ENCODE measurements at regions not wholly inside any gene's neighbourhood (a gene's known extent, or its start where the extent isn't known, plus 50 kb on each side); places are given as distances from the start of the nearest gene placed in this dataset.

DNA sequence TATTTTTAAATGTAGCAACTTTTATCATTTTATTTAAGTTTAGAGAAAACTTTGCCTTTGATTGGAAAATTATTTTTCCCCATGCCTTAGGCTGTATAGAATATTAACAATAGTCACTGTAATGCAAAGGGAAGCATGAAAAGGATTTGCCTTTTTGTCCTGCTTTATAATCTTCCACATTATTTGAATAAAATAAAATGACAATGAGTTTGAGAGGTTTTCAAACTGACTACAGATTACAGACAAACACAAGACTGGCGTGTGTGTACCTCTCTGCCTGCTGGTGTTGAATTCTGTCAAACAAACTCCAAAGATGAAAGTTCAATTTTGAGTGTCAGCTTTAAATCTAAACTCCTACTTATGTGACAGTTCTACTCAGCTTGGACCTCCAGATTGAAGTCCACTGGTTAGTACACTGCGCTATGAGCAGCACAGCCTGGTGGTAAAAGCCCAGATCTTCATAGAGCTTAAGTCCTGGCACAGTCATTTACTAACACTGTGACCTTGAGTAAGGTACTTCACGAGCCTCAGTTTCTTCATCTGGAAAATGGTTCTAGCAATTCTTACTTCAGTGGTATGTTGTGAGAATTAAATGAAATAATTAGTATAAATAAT lies 98.3 kb upstream of the CPNE8 start (continued):
- TF ChIP-seq ZNF23 (tag by site-specific recombination; IDR thresholded peaks at IDR 0.05; ENCODE audit: borderline replicate concordance), result no peak
- TF ChIP-seq MYNN (tag by site-specific recombination; IDR thresholded peaks at IDR 0.05; ENCODE audit: borderline replicate concordance), result no peak

DNA sequence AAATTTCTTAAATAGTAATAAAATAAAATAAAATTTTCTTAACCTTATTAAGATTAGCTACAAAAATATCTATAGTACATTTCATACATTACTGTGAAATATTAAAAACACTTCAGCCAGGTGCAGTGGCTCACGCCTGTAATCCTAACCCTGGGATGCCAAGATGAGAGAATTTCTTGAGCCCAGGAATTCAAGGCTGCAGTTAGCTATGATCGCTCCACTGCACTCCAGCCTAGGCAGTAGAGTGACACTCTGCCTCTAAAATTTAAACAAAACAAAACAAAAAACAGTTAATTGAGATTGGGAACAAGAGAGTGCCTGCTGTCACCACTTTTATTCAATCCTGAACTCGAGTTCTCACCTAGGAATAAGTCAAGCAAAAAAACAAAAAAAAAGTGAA lies 95.0 kb upstream of the CPNE8 start:
- H3K27ac ChIP-seq (ENCODE audit: extremely low read depth, low read depth, low read length), result no peak overlapping the region
- H3K36me3 ChIP-seq (ENCODE audit: control insufficient read depth in 2 of 2, insufficient read depth in 1 of 2, low read length in 2 of 2), result no peaks in the 10 kb centered on the region
- ChIA-PET POLR2A (no interaction called here), CTCF (no interaction called here)
- no peaks in the 10 kb centered on the region for H3K4me1 ChIP-seq (ENCODE audit: control insufficient read depth, insufficient read depth, low read length)
- TF ChIP-seq, protein P1, sequence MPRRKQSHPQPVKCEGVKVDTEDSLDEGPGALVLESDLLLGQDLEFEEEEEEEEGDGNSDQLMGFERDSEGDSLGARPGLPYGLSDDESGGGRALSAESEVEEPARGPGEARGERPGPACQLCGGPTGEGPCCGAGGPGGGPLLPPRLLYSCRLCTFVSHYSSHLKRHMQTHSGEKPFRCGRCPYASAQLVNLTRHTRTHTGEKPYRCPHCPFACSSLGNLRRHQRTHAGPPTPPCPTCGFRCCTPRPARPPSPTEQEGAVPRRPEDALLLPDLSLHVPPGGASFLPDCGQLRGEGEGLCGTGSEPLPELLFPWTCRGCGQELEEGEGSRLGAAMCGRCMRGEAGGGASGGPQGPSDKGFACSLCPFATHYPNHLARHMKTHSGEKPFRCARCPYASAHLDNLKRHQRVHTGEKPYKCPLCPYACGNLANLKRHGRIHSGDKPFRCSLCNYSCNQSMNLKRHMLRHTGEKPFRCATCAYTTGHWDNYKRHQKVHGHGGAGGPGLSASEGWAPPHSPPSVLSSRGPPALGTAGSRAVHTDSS (tag by site-specific recombination; IDR thresholded peaks at IDR 0.05), result no peak
- TF ChIP-seq, protein P2, sequence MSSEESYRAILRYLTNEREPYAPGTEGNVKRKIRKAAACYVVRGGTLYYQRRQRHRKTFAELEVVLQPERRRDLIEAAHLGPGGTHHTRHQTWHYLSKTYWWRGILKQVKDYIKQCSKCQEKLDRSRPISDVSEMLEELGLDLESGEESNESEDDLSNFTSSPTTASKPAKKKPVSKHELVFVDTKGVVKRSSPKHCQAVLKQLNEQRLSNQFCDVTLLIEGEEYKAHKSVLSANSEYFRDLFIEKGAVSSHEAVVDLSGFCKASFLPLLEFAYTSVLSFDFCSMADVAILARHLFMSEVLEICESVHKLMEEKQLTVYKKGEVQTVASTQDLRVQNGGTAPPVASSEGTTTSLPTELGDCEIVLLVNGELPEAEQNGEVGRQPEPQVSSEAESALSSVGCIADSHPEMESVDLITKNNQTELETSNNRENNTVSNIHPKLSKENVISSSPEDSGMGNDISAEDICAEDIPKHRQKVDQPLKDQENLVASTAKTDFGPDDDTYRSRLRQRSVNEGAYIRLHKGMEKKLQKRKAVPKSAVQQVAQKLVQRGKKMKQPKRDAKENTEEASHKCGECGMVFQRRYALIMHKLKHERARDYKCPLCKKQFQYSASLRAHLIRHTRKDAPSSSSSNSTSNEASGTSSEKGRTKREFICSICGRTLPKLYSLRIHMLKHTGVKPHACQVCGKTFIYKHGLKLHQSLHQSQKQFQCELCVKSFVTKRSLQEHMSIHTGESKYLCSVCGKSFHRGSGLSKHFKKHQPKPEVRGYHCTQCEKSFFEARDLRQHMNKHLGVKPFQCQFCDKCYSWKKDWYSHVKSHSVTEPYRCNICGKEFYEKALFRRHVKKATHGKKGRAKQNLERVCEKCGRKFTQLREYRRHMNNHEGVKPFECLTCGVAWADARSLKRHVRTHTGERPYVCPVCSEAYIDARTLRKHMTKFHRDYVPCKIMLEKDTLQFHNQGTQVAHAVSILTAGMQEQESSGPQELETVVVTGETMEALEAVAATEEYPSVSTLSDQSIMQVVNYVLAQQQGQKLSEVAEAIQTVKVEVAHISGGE (tag by site-specific recombination; conservative IDR thresholded peaks at IDR 0.05; ENCODE audit: low read depth), result no peak
- TF ChIP-seq ZNF843 (tag by site-specific recombination; IDR thresholded peaks at IDR 0.05) (no peak), ZNF2 (tag by site-specific recombination; IDR thresholded peaks at IDR 0.05) (no peak), ZNF311 (tag by site-specific recombination; IDR thresholded peaks at IDR 0.05; ENCODE audit: borderline replicate concordance) (no peak), ZNF23 (tag by site-specific recombination; IDR thresholded peaks at IDR 0.05; ENCODE audit: borderline replicate concordance) (no peak), REPIN1 (tag by site-specific recombination; IDR thresholded peaks at IDR 0.05; ENCODE audit: low read depth) (no peak), ZSCAN30 (tag by site-specific recombination; IDR thresholded peaks at IDR 0.05) (no peak)
- TF ChIP-seq, protein P3, sequence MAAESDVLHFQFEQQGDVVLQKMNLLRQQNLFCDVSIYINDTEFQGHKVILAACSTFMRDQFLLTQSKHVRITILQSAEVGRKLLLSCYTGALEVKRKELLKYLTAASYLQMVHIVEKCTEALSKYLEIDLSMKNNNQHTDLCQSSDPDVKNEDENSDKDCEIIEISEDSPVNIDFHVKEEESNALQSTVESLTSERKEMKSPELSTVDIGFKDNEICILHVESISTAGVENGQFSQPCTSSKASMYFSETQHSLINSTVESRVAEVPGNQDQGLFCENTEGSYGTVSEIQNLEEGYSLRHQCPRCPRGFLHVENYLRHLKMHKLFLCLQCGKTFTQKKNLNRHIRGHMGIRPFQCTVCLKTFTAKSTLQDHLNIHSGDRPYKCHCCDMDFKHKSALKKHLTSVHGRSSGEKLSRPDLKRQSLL (tag by site-specific recombination; IDR thresholded peaks at IDR 0.05), result no peak
- TF ChIP-seq, protein P4, sequence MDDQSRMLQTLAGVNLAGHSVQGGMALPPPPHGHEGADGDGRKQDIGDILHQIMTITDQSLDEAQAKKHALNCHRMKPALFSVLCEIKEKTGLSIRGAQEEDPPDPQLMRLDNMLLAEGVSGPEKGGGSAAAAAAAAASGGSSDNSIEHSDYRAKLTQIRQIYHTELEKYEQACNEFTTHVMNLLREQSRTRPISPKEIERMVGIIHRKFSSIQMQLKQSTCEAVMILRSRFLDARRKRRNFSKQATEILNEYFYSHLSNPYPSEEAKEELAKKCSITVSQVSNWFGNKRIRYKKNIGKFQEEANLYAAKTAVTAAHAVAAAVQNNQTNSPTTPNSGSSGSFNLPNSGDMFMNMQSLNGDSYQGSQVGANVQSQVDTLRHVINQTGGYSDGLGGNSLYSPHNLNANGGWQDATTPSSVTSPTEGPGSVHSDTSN (CRISPR knock-in tag; IDR thresholded peaks at IDR 0.05), result no peak
- no peak overlapping the region for H3K4me3 ChIP-seq (ENCODE audit: low read depth, low read length)
- H3K9me3 ChIP-seq (ENCODE audit: control insufficient read depth, insufficient read depth, low read depth, low read length), result no peaks in the 10 kb centered on the region

DNA sequence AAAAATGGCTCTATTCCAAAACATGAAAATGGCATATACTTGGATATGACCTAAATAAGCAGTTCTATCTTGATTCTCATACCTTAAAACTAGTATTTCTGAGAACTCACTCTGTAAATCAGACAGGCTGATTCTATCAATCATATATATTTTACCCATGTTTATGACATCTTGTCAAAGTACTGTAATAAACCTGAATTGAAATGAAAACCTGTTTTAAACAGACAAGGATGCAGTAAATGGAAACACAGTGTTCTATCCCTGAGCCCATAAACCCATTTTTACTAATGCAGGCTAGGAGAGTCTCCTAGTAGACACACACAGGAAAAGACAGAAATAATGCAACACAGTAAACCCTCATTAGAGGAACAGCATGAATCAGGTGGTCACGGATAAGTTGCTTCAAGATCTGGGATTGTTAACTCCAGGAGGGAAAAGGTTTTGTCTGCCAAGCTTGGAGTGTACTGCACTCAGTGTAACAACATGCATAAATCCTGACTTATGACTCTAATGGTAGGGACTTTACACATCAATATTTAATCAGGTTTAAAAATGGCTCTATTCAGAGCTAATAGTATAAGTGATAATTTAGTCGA lies 93.6 kb upstream of the CPNE8 start:
- no peak overlapping the region for H3K27ac ChIP-seq (ENCODE audit: extremely low read depth, low read depth, low read length)
- no peaks in the 10 kb centered on the region for H3K4me1 ChIP-seq (ENCODE audit: control insufficient read depth, insufficient read depth, low read length)
- no peaks in the 10 kb centered on the region for H3K36me3 ChIP-seq (ENCODE audit: control insufficient read depth in 2 of 2, insufficient read depth in 1 of 2, low read length in 2 of 2)
- POLR2A ChIA-PET, result no interaction called here
- TF ChIP-seq ZBTB7A (tag by site-specific recombination; IDR thresholded peaks at IDR 0.05; ENCODE audit: low read depth) (no peak), ZSCAN30 (tag by site-specific recombination; IDR thresholded peaks at IDR 0.05) (peak; percentile 25; the same call in 1 of the 2 replicates), ZBTB17 (tag by site-specific recombination; IDR thresholded peaks at IDR 0.05) (peak; percentile 53), ZIC2 (tag by site-specific recombination; IDR thresholded peaks at IDR 0.05) (0 out of 2 replicates have a peak, but pooled peaks have one; percentile 15), ZNF623 (tag by site-specific recombination; IDR thresholded peaks at IDR 0.05) (no peak)
- TF ChIP-seq, protein P5, sequence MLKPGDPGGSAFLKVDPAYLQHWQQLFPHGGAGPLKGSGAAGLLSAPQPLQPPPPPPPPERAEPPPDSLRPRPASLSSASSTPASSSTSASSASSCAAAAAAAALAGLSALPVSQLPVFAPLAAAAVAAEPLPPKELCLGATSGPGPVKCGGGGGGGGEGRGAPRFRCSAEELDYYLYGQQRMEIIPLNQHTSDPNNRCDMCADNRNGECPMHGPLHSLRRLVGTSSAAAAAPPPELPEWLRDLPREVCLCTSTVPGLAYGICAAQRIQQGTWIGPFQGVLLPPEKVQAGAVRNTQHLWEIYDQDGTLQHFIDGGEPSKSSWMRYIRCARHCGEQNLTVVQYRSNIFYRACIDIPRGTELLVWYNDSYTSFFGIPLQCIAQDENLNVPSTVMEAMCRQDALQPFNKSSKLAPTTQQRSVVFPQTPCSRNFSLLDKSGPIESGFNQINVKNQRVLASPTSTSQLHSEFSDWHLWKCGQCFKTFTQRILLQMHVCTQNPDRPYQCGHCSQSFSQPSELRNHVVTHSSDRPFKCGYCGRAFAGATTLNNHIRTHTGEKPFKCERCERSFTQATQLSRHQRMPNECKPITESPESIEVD (tag by site-specific recombination; IDR thresholded peaks at IDR 0.05), result peak; percentile 32; the same call in 1 of the 2 replicates
- TF ChIP-seq, protein P6, sequence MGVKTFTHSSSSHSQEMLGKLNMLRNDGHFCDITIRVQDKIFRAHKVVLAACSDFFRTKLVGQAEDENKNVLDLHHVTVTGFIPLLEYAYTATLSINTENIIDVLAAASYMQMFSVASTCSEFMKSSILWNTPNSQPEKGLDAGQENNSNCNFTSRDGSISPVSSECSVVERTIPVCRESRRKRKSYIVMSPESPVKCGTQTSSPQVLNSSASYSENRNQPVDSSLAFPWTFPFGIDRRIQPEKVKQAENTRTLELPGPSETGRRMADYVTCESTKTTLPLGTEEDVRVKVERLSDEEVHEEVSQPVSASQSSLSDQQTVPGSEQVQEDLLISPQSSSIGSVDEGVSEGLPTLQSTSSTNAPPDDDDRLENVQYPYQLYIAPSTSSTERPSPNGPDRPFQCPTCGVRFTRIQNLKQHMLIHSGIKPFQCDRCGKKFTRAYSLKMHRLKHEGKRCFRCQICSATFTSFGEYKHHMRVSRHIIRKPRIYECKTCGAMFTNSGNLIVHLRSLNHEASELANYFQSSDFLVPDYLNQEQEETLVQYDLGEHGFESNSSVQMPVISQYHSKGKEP (tag by site-specific recombination; IDR thresholded peaks at IDR 0.05), result peak; percentile 72; the same call in 1 of the 2 replicates
- H3K9me3 ChIP-seq (ENCODE audit: control insufficient read depth, insufficient read depth, low read depth, low read length), result no peaks in the 10 kb centered on the region
- H3K4me3 ChIP-seq (ENCODE audit: low read depth, low read length), result no peak overlapping the region
- CTCF ChIA-PET, result interaction anchor here (0.7 kb wide), 1 partner anchor 559 kb away, joined by 4 read pairs; no protein-coding TSS in a partner anchor

Data from HEK293 (cell line).